CD4-positive, alpha-beta T cell (primary cell): ENCODE measurements at regions not wholly inside any gene's neighbourhood (a gene's known extent, or its start where the extent isn't known, plus 50 kb on each side); places are given as distances from the start of the nearest gene placed in this dataset.

Experiments used
- ATAC-seq: fragments of 200-7000 bp; cut with Tn5 transposase; one replicate; pipeline ENCODE4 v1.10.0; 2022; ENCODE audit warnings: mild to moderate bottlenecking; ENCODE audit not compliant: poor library complexity
- CTCF ChIA-PET: fragments of 350-600 bp; sonication (Branson Sonifier 250); formaldehyde crosslinking; loops from one replicate; lab custom pipeline; 2021; ENCODE audit warnings: antibody characterized with exemption, inconsistent platforms; lab: Charles Lee
- POLR2A ChIA-PET: fragments of 350-600 bp; sonication (Branson Sonifier 250); formaldehyde crosslinking; loops from one replicate; lab custom pipeline; 2021; ENCODE audit warnings: antibody characterized with exemption, inconsistent platforms; lab: Charles Lee
- DNase-seq, 14 experiments: peaks; one replicate each; pipeline ENCODE4 v3.0.0-alpha.2; 2013 to 2020; ENCODE audit warnings: mixed read lengths in 2 of 14
- H3K27ac ChIP-seq, 2 donors: one replicate each; pipeline versions ENCODE4 v1.5.1 to v1.7.0; 2013; ENCODE audit warnings: low read length in 2 of 2, low read depth in 1 of 2, mild to moderate bottlenecking in 1 of 2
- H3K27me3 ChIP-seq, 2 experiments: 1 replicate in 1 of 2; 2 replicates in 1 of 2; pipeline versions ENCODE4 v1.6.1 to v1.7.0; 2013; ENCODE audit warnings: low read length in 2 of 2, control low read depth in 1 of 2, mild to moderate bottlenecking in 1 of 2, moderate library complexity in 1 of 2; ENCODE audit not compliant: insufficient read depth in 2 of 2, control insufficient read depth in 1 of 2
- H3K36me3 ChIP-seq: one replicate; pipeline ENCODE4 v1.6.1; 2013; ENCODE audit warnings: low read length, control low read depth; ENCODE audit not compliant: insufficient read depth
- H3K4me1 ChIP-seq: one replicate; pipeline ENCODE4 v1.6.1; 2013; ENCODE audit warnings: low read length, control low read depth; ENCODE audit not compliant: insufficient read depth
- H3K4me3 ChIP-seq: one replicate; pipeline ENCODE4 v1.5.1; 2013; ENCODE audit warnings: mild to moderate bottlenecking, low read length, moderate library complexity
- H3K9me3 ChIP-seq, 2 experiments: 1 replicate in 1 of 2; 2 replicates in 1 of 2; pipeline versions ENCODE4 v1.6.1 to v1.7.0; 2013; ENCODE audit warnings: low read length in 2 of 2, mild to moderate bottlenecking in 2 of 2, control low read depth in 1 of 2, moderate library complexity in 1 of 2; ENCODE audit not compliant: control insufficient read depth in 1 of 2, insufficient read depth in 1 of 2
- H3K27ac Mint-ChIP-seq: one replicate; pipeline ENCODE4 v1.8.0; 2020; ENCODE audit warnings: mixed read lengths
- H3K27me3 Mint-ChIP-seq: one replicate; pipeline ENCODE4 v1.8.0; 2021; ENCODE audit warnings: mixed read lengths
- H3K36me3 Mint-ChIP-seq: one replicate; pipeline ENCODE4 v1.8.0; 2021; ENCODE audit warnings: low read depth, mixed read lengths
- H3K4me1 Mint-ChIP-seq: one replicate; pipeline ENCODE4 v1.8.0; 2021; ENCODE audit warnings: low read depth, mixed read lengths
- H3K4me3 Mint-ChIP-seq: one replicate; pipeline ENCODE4 v1.8.0; 2020; ENCODE audit warnings: mild to moderate bottlenecking, mixed read lengths
- H3K9me3 Mint-ChIP-seq: one replicate; pipeline ENCODE4 v1.8.0; 2020; ENCODE audit warnings: mixed read lengths
- CTCF ChIP-seq: fragments of 200-600 bp; IDR thresholded peaks from one replicate; pipeline ENCODE4 v1.8.0; 2022; ENCODE audit warnings: antibody characterized with exemption, mild to moderate bottlenecking
- intact Hi-C, 2 experiments: fragments of 100-400 bp; cut with DNase I in 1 of 2; cut with micrococcal nuclease in 1 of 2; formaldehyde crosslinking; loops; one replicate each; pipeline versions ENCODE4 v1.15.1 to v1.9.0; 2023 to 2025; cut with DNase I, micrococcal nuclease

GRCh38 chr5:12805165-12805698 lies 901.0 kb upstream of the CTNND2 start:
- Histone ChIP-seq H3K27ac (no peak overlapping the region), H3K4me3 (no peak overlapping the region), H3K36me3 (no peaks in the 10 kb centered on the region), H3K9me3 (peaks cover 0 to 9% of the 10 kb centered on the region in 2 experiments), H3K27me3 (no peaks in the 10 kb centered on the region), H3K4me1 (no peaks in the 10 kb centered on the region)
- intact Hi-C loops: no loop called here
- Mint-ChIP-seq H3K9me3 (peaks cover 11% of the 10 kb centered on the region), H3K27ac (no peak overlapping the region), H3K4me1 (no peaks in the 10 kb centered on the region), H3K36me3 (no peaks in the 10 kb centered on the region), H3K27me3 (no peaks in the 10 kb centered on the region), H3K4me3 (no peak overlapping the region)
- DNase-seq (no peak), ATAC-seq (no peak)
- ChIA-PET CTCF (no interaction called here), POLR2A (no interaction called here)
- no peak for TF ChIP-seq CTCF

DNA sequence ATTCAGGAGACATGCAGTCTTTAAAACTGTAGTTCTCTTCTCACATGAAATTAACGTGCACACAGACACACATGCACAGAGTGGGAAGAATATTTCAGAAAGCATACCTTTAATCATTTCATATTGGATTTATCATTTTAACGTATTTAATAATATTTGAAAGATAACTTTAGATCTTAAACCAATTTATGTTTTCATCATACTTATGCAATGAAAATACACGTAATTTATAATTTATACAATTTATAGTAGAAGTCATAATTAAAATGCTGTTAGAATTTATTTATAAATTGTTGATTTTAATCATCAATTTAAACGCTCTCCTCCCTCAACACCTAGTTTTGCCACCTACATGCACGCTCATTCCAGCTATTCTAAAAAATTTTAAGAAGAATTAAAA lies 894.9 kb upstream of the CTNND2 start:
- Histone ChIP-seq H3K9me3 (peaks cover 5 to 17% of the 10 kb centered on the region in 2 experiments), H3K36me3 (no peaks in the 10 kb centered on the region), H3K4me1 (no peaks in the 10 kb centered on the region), H3K27me3 (no peaks in the 10 kb centered on the region), H3K4me3 (no peak overlapping the region), H3K27ac (no peak overlapping the region)
- no peak overlapping the region for H3K4me3 Mint-ChIP-seq
- peaks cover 7% of the 10 kb centered on the region for H3K9me3 Mint-ChIP-seq
- ATAC-seq (no peak), DNase-seq (no peak)
- intact Hi-C loops: no loop called here
- no peak overlapping the region for H3K27ac Mint-ChIP-seq
- no peaks in the 10 kb centered on the region for H3K36me3 Mint-ChIP-seq
- TF ChIP-seq CTCF: no peak
- ChIA-PET CTCF (no interaction called here), POLR2A (no interaction called here)
- H3K27me3 Mint-ChIP-seq: no peaks in the 10 kb centered on the region
- no peaks in the 10 kb centered on the region for H3K4me1 Mint-ChIP-seq

GRCh38 chr5:12795333-12795663 lies 891.1 kb upstream of the CTNND2 start:
- H3K4me3 ChIP-seq: no peak overlapping the region
- H3K27me3 ChIP-seq: no peaks in the 10 kb centered on the region
- peaks cover 5 to 20% of the 10 kb centered on the region in 2 experiments for H3K9me3 ChIP-seq
- no peak overlapping the region for H3K27ac ChIP-seq
- POLR2A ChIA-PET: no interaction called here
- H3K27ac Mint-ChIP-seq: no peak overlapping the region
- no peak overlapping the region for H3K4me3 Mint-ChIP-seq
- no peaks in the 10 kb centered on the region for H3K4me1 Mint-ChIP-seq
- DNase-seq (no peak), ATAC-seq (no peak)
- H3K27me3 Mint-ChIP-seq: no peaks in the 10 kb centered on the region
- H3K9me3 Mint-ChIP-seq: peaks cover 3% of the 10 kb centered on the region
- intact Hi-C loops: no loop called here
- no peaks in the 10 kb centered on the region for H3K36me3 Mint-ChIP-seq
- no peaks in the 10 kb centered on the region for H3K36me3 ChIP-seq
- CTCF ChIA-PET: no interaction called here
- no peaks in the 10 kb centered on the region for H3K4me1 ChIP-seq
- TF ChIP-seq CTCF: no peak
